ENCODE measurements at regions not wholly inside any gene's neighbourhood (a gene's known extent, or its start where the extent isn't known, plus 50 kb on each side); places are given as distances from the start of the nearest gene placed in this dataset.
"Not testable (repeated sequence)": the region's sequence is repeated elsewhere in the genome, so short reads cannot be mapped to it uniquely, and the experiment has no call there.

- Histone ChIP-seq H3K4me1 (no peaks in the 10 kb centered on the region), H3K27me3 (no peaks in the 10 kb centered on the region), H3K27ac (no peak overlapping the region), H3K9me3 (no peaks in the 10 kb centered on the region), H3K4me3 (no peak overlapping the region), H3K36me3 (no peaks in the 10 kb centered on the region)
- 78 to 92% methylated on average over 1 of the region's 1 CpG for WGBS, 2 donors
- TF ChIP-seq EP300 (IDR thresholded peaks at IDR 0.05) (no peak), POLR2A (IDR thresholded peaks at IDR 0.05) (no peak), CTCF (IDR thresholded peaks at IDR 0.05) (no peak)
- DNase-seq (ENCODE audit: low spot score in 2 of 2): no peak
These were observed 608.5 kb downstream of the PSAT1 start for GRCh38 chr9:78905387-78905786.

GRCh38 chr9:78905986-78906755 lies 609.2 kb downstream of the PSAT1 start:
- WGBS, 2 donors: 76 to 79% methylated on average over 5 of the region's 5 CpGs
- Histone ChIP-seq H3K4me3 (no peak overlapping the region), H3K27ac (no peak overlapping the region), H3K27me3 (no peaks in the 10 kb centered on the region), H3K36me3 (no peaks in the 10 kb centered on the region), H3K4me1 (no peaks in the 10 kb centered on the region), H3K9me3 (no peaks in the 10 kb centered on the region)
- no peak for DNase-seq (ENCODE audit: low spot score in 2 of 2)
- TF ChIP-seq CTCF (IDR thresholded peaks at IDR 0.05) (no peak), POLR2A (IDR thresholded peaks at IDR 0.05) (no peak), EP300 (IDR thresholded peaks at IDR 0.05) (no peak)

GRCh38 chr9:78909566-78909965 lies 612.6 kb downstream of the PSAT1 start:
- no peaks in the 10 kb centered on the region for H3K9me3 ChIP-seq
- 65 to 76% methylated on average over 2 of the region's 2 CpGs for WGBS, 2 donors
- no peak for TF ChIP-seq EP300 (IDR thresholded peaks at IDR 0.05)
- no peak for TF ChIP-seq POLR2A (IDR thresholded peaks at IDR 0.05)
- no peak for TF ChIP-seq CTCF (IDR thresholded peaks at IDR 0.05)
- H3K27ac ChIP-seq: no peak overlapping the region
- no peak for DNase-seq (ENCODE audit: low spot score in 2 of 2)
- H3K36me3 ChIP-seq: no peaks in the 10 kb centered on the region
- H3K4me1 ChIP-seq: no peaks in the 10 kb centered on the region
- no peaks in the 10 kb centered on the region for H3K27me3 ChIP-seq
- H3K4me3 ChIP-seq: no peak overlapping the region

GRCh38 chr9:78916884-78917283 lies 620.0 kb downstream of the PSAT1 start:
- H3K9me3 ChIP-seq; H3K36me3 ChIP-seq; DNase-seq (ENCODE audit: low spot score in 2 of 2); H3K27ac ChIP-seq; H3K4me1 ChIP-seq; H3K4me3 ChIP-seq; H3K27me3 ChIP-seq: not testable (repeated sequence)
- WGBS, 2 donors: 79 to 92% methylated on average over 2 of the region's 2 CpGs

GRCh38 chr9:78918976-78919375 lies 622.1 kb downstream of the PSAT1 start:
- no peak for TF ChIP-seq POLR2A (IDR thresholded peaks at IDR 0.05)
- no peak for TF ChIP-seq CTCF (IDR thresholded peaks at IDR 0.05)
- no peak for TF ChIP-seq EP300 (IDR thresholded peaks at IDR 0.05)
- WGBS, 2 donors: 32 to 82% methylated on average over 3 of the region's 3 CpGs
- H3K36me3 ChIP-seq: no peaks in the 10 kb centered on the region
- no peak overlapping the region for H3K27ac ChIP-seq
- no peak overlapping the region for H3K4me3 ChIP-seq
- H3K27me3 ChIP-seq: no peaks in the 10 kb centered on the region
- no peaks in the 10 kb centered on the region for H3K4me1 ChIP-seq
- peaks cover 0 to 9% (median 0%) of the 10 kb centered on the region in 4 donors for H3K9me3 ChIP-seq
- no peak for DNase-seq (ENCODE audit: low spot score in 2 of 2)
